ENCODE measurements at regions not wholly inside any gene's neighbourhood (a gene's known extent, or its start where the extent isn't known, plus 50 kb on each side); places are given as distances from the start of the nearest gene placed in this dataset.
"Not testable (repeated sequence)": the region's sequence is repeated elsewhere in the genome, so short reads cannot be mapped to it uniquely, and the experiment has no call there.

- H4K20me1 ChIP-seq (ENCODE audit: insufficient read depth); in situ Hi-C loops (cut with MboI); H3K36me3 ChIP-seq (ENCODE audit: low read depth); H3K4me1 ChIP-seq (ENCODE audit: insufficient read depth); H3K27me3 ChIP-seq (replicated peaks; ENCODE audit: insufficient read depth); H3F3A ChIP-seq (ENCODE audit: insufficient read depth); H3K79me2 ChIP-seq (ENCODE audit: insufficient read depth); H3K9me3 ChIP-seq (ENCODE audit: low read depth); H3K9me2 ChIP-seq (ENCODE audit: insufficient read depth): not testable (repeated sequence)
- 3 to 6% methylated on average over 8 to 19 of the region's 62 CpGs for WGBS, 2 experiments (ENCODE audit: low coverage in 1 of 2, low lambda C conversion rate in 2 of 2, missing lambda C conversion rate in 2 of 2)
- Histone ChIP-seq H2AFZ (peak overlapping the region; percentile 66), H3K4me2 (ENCODE audit: unreplicated experiment) (peak overlapping the region; percentile 48), H3K9ac (peak overlapping the region; percentile 63), H3K4me3 (peak overlapping the region; percentile 63), H3K27ac (peak overlapping the region; percentile 41; the same call in 1 of the 2 replicates)
- DNase-seq = peak; percentile 33
Observed at GRCh38 chr1:143905214-143906179, 66.3 kb downstream of the FAM72C start.

DNA sequence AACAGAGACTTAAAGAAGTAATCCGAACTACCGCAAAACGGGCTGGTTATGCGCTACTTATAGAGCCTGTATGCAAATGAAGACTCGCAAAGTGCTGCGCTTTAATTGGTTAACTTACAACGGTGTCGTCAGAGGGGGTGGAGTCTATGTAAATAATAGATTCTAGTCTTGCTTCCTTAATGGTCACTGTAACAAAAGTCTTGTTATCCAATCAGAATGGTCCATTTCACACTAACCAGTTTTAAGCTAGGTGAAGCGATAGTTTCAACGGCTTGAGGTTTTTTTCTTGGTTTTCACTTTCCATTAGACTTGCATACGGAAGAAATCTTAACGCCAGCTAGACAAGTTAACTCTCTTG is 67.2 kb downstream of the FAM72C start:
- H3K4me1 ChIP-seq (ENCODE audit: insufficient read depth); H3F3A ChIP-seq (ENCODE audit: insufficient read depth); DNase-seq; H3K36me3 ChIP-seq (ENCODE audit: low read depth); H3K27me3 ChIP-seq (replicated peaks; ENCODE audit: insufficient read depth); H3K9me3 ChIP-seq (ENCODE audit: low read depth); H4K20me1 ChIP-seq (ENCODE audit: insufficient read depth); in situ Hi-C loops (cut with MboI); H3K9me2 ChIP-seq (ENCODE audit: insufficient read depth); H3K79me2 ChIP-seq (ENCODE audit: insufficient read depth): not testable (repeated sequence)
- Histone ChIP-seq H2AFZ (peak overlapping the region; percentile 79), H3K4me3 (peak overlapping the region; percentile 71), H3K9ac (peak overlapping the region; percentile 70), H3K4me2 (ENCODE audit: unreplicated experiment) (peak overlapping the region; percentile 35), H3K27ac (peak overlapping the region; percentile 70)
- WGBS, 2 experiments (ENCODE audit: low coverage in 1 of 2, low lambda C conversion rate in 2 of 2, missing lambda C conversion rate in 2 of 2) = 1% methylated on average over 10 of the region's 12 CpGs

GRCh38 chr1:143903899-143904621 is 67.7 kb downstream of the FAM72C start:
- Histone ChIP-seq H3K27ac (peak overlapping the region; percentile 70), H3K4me2 (ENCODE audit: unreplicated experiment) (peak overlapping the region; percentile 35), H3K9ac (peak overlapping the region; percentile 70), H2AFZ (peak overlapping the region; percentile 79), H3K4me3 (peak overlapping the region; percentile 71)
- 0 to 2% methylated on average over 13 to 14 of the region's 48 CpGs for WGBS, 2 experiments (ENCODE audit: low coverage in 1 of 2, low lambda C conversion rate in 2 of 2, missing lambda C conversion rate in 2 of 2)
- DNase-seq = peak; percentile 53
- H3K36me3 ChIP-seq (ENCODE audit: low read depth); H3K9me2 ChIP-seq (ENCODE audit: insufficient read depth); H4K20me1 ChIP-seq (ENCODE audit: insufficient read depth); H3K4me1 ChIP-seq (ENCODE audit: insufficient read depth); in situ Hi-C loops (cut with MboI); H3K27me3 ChIP-seq (replicated peaks; ENCODE audit: insufficient read depth); H3K79me2 ChIP-seq (ENCODE audit: insufficient read depth); H3F3A ChIP-seq (ENCODE audit: insufficient read depth); H3K9me3 ChIP-seq (ENCODE audit: low read depth): not testable (repeated sequence)

DNA sequence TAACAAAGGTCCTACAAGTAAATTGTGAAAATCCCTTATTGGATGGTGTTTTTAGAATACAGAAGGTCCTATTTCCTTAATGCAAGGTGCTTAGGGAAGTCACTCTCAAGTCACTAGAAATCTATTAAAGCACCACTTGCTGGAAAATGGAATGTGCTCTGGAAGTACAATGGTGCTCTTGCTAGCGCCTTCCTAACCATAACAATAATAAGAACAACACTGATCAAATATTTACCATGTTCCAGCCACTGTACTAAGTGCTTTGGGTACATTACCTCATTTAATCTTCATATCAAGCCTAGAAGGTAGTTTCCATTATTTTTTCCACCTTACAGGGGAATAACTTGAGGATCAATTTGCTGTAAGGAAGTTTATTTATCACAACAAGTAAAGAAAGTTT is 75.4 kb downstream of the FAM72C start:
- H3K36me3 ChIP-seq (ENCODE audit: low read depth); H3K4me2 ChIP-seq (ENCODE audit: unreplicated experiment); in situ Hi-C loops (cut with MboI); H3F3A ChIP-seq (ENCODE audit: insufficient read depth); H3K27ac ChIP-seq; H4K20me1 ChIP-seq (ENCODE audit: insufficient read depth); H3K79me2 ChIP-seq (ENCODE audit: insufficient read depth); H3K4me3 ChIP-seq; H3K9ac ChIP-seq; H2AFZ ChIP-seq; H3K27me3 ChIP-seq (replicated peaks; ENCODE audit: insufficient read depth); H3K9me2 ChIP-seq (ENCODE audit: insufficient read depth); DNase-seq; H3K9me3 ChIP-seq (ENCODE audit: low read depth); H3K4me1 ChIP-seq (ENCODE audit: insufficient read depth): not testable (repeated sequence)
- no CpG with 5 or more reads among the region's 1 CpG for WGBS, 2 experiments (ENCODE audit: low coverage in 1 of 2, low lambda C conversion rate in 2 of 2, missing lambda C conversion rate in 2 of 2)

DNA sequence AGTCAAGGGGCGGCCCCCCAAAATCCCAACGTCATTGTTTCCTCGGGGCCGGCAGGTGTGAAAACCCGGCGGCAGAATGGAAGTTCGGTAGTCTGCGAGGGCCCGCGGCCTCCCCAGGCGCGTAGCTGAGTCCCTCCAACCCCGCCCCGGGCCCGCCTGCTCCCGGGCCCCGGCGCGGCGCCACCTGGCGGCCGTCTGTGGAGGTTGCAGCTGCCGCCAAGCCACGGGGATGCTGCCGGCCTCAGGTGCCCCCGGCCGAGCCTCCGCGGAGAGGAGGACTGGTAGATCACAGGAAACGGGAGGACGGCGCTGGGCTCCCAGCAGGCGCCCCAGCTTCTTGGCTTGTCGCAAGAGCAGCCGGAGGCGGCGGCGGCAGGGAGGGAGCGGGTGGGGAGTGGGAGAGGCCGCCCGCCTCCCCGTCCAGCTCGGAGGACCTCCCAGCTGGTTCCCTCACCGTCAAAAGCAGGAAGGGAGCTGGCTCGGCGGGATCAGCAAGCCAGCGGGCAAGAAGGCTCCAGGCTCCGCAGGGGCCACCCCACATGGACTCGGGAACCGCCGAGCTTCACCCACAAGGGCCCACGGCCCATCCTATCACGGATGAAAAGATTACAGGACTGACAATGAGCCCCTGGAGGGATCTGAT is 86.7 kb downstream of the FAM72C start:
- H3K79me2 ChIP-seq (ENCODE audit: insufficient read depth); H3K9me2 ChIP-seq (ENCODE audit: insufficient read depth); in situ Hi-C loops (cut with MboI); H3F3A ChIP-seq (ENCODE audit: insufficient read depth); H3K4me3 ChIP-seq; H3K9ac ChIP-seq; H3K36me3 ChIP-seq (ENCODE audit: low read depth); H3K9me3 ChIP-seq (ENCODE audit: low read depth); H2AFZ ChIP-seq; H3K27ac ChIP-seq; H4K20me1 ChIP-seq (ENCODE audit: insufficient read depth); H3K4me2 ChIP-seq (ENCODE audit: unreplicated experiment); H3K4me1 ChIP-seq (ENCODE audit: insufficient read depth); H3K27me3 ChIP-seq (replicated peaks; ENCODE audit: insufficient read depth): not testable (repeated sequence)
- DNase-seq = peak; percentile 39
- WGBS, 2 experiments (ENCODE audit: low coverage in 1 of 2, low lambda C conversion rate in 2 of 2, missing lambda C conversion rate in 2 of 2) = 2% methylated on average over 9 of the region's 53 CpGs; no CpG with 5 or more reads in 1 of the 2 experiments

GRCh38 chr1:143884532-143884931 is 87.3 kb downstream of the FAM72C start:
- H3K4me3 ChIP-seq; H3K36me3 ChIP-seq (ENCODE audit: low read depth); H3F3A ChIP-seq (ENCODE audit: insufficient read depth); H3K27me3 ChIP-seq (replicated peaks; ENCODE audit: insufficient read depth); H3K9ac ChIP-seq; H2AFZ ChIP-seq; H4K20me1 ChIP-seq (ENCODE audit: insufficient read depth); H3K4me2 ChIP-seq (ENCODE audit: unreplicated experiment); in situ Hi-C loops (cut with MboI); H3K27ac ChIP-seq; DNase-seq; H3K9me3 ChIP-seq (ENCODE audit: low read depth); H3K9me2 ChIP-seq (ENCODE audit: insufficient read depth); H3K79me2 ChIP-seq (ENCODE audit: insufficient read depth); H3K4me1 ChIP-seq (ENCODE audit: insufficient read depth): not testable (repeated sequence)
- WGBS, 2 experiments (ENCODE audit: low coverage in 1 of 2, low lambda C conversion rate in 2 of 2, missing lambda C conversion rate in 2 of 2) = 0 to 10% methylated on average over 2 to 5 of the region's 38 CpGs

DNA sequence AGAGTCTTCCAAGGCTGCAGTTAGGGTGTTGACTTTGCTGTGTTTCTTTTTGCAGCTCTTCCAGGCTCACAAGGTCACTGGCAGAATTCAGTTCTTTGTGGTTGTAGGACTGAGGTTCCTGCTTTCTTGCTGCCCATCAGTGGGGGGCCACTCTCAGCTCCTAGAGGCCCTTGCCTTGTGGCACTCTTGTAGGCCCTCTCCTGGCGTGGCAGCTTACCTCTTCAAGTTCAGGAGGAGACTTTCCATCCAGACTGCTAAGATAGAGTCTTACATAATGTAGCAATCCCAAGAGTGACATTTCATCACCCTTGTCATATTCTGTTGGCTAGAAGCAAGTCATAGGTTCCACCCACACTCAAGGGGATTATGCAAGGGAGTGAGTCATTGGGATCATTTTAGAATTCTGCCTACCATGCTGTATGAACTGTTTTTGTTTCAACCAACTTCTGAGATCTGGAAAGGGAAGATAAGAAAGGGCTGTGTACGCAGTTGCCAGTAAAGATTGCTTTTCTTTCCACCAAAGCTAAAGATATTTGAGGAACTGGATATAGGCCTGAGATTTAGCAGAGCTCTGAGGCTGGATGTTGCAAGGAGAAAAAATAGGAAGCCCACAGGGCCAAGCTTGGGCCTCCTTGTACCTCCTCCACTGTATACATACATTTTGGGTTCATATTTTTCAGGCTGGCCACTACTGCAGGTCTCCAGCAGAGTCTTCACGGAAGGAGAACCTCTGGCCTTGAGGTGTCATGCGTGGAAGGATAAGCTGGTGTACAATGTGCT is 91.8 kb downstream of the FAM72C start:
- H3K4me1 ChIP-seq (ENCODE audit: insufficient read depth); H3K79me2 ChIP-seq (ENCODE audit: insufficient read depth); H3K27ac ChIP-seq; H3K9me2 ChIP-seq (ENCODE audit: insufficient read depth); H4K20me1 ChIP-seq (ENCODE audit: insufficient read depth); H2AFZ ChIP-seq; DNase-seq; H3K9ac ChIP-seq; in situ Hi-C loops (cut with MboI); H3K36me3 ChIP-seq (ENCODE audit: low read depth); H3F3A ChIP-seq (ENCODE audit: insufficient read depth); H3K4me2 ChIP-seq (ENCODE audit: unreplicated experiment); H3K9me3 ChIP-seq (ENCODE audit: low read depth); H3K27me3 ChIP-seq (replicated peaks; ENCODE audit: insufficient read depth); H3K4me3 ChIP-seq: not testable (repeated sequence)
- WGBS, 2 experiments (ENCODE audit: low coverage in 1 of 2, low lambda C conversion rate in 2 of 2, missing lambda C conversion rate in 2 of 2) = 80% methylated on average over 1 of the region's 4 CpGs; no CpG with 5 or more reads in 1 of the 2 experiments

All from GM23248 (cell line).